ENCODE measurements at regions not wholly inside any gene's neighbourhood (a gene's known extent, or its start where the extent isn't known, plus 50 kb on each side); places are given as distances from the start of the nearest gene placed in this dataset.
A peak's percentile ranks its signal among the peaks of the same experiment; 100 is the strongest.

DNA sequence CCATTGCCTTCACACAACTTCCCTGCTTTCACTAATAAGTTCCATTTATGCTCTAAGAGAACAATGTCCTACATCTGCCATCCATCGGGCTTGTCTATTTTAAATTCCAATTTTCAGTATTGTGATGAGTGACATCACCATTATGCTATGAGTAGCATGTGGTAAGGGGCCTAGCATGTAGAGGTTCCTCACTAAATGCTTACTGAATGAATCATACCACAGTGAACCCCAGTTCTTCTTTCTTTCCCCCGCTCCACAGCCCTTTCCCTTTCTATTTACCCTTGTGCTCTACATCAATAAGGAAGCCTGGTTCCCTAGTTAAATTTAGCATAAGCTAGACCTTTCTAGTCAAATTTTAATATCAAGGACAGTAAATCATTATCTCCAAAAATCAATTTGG is 195.0 kb upstream of the RGS18 start:
- Histone ChIP-seq H3K9me3 (replicated peaks; ENCODE audit: low read length) (no peaks in the 10 kb centered on the region), H3K4me1 (ENCODE audit: control insufficient read depth, insufficient read depth, low read length) (peaks cover 16% of the 10 kb centered on the region), H3K4me2 (ENCODE audit: low read length) (peak overlapping the region; percentile 55), H3K36me3 (ENCODE audit: insufficient read depth, low read length) (no peaks in the 10 kb centered on the region), H3K9ac (ENCODE audit: low read depth, low read length) (no peak overlapping the region), H3K4me3 (ENCODE audit: low read length) (no peak overlapping the region), H3K27me3 (ENCODE audit: control insufficient read depth, insufficient read depth, low read length) (no peaks in the 10 kb centered on the region)

- Histone ChIP-seq H3K9ac (ENCODE audit: low read depth, low read length) (no peak overlapping the region), H3K9me3 (replicated peaks; ENCODE audit: low read length) (no peaks in the 10 kb centered on the region)
Observed at GRCh38 chr1:191963781-191964455, 194.3 kb upstream of the RGS18 start.

GRCh38 chr1:191969290-191969689 is 189.0 kb upstream of the RGS18 start:
- no peak overlapping the region for H3K9ac ChIP-seq (ENCODE audit: low read depth, low read length)

More at GRCh38 chr1:191963781-191964455, 194.3 kb upstream of the RGS18 start:
- H3K4me3 ChIP-seq (ENCODE audit: low read length): no peak overlapping the region
- H3K4me1 ChIP-seq (ENCODE audit: control insufficient read depth, insufficient read depth, low read length): peaks cover 16% of the 10 kb centered on the region
- no peaks in the 10 kb centered on the region for H3K27me3 ChIP-seq (ENCODE audit: control insufficient read depth, insufficient read depth, low read length)
- peak overlapping the region; percentile 55 for H3K4me2 ChIP-seq (ENCODE audit: low read length)
- H3K36me3 ChIP-seq (ENCODE audit: insufficient read depth, low read length): no peaks in the 10 kb centered on the region

DNA sequence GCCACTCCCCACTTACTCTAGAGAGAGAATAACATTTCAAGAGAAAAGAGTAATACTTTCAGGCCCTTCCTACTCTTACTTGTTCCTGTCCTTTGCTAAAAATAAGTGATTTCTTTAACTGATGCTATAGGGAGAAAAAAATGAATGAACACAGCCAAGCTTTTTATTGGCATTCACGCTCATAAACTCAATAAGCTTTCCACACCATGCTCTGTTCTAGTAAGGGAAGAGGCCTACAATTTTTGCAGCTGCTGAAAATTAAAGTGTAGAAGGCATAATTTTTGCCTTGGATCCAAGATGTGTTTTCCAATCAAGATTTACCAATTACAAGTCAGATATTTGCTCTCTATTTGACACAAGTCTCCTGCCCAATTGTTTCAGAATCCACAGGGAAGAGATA is 188.1 kb upstream of the RGS18 start:
- no peak overlapping the region for H3K9ac ChIP-seq (ENCODE audit: low read depth, low read length)
- H3K4me3 ChIP-seq (ENCODE audit: low read length): no peak overlapping the region
- no peaks in the 10 kb centered on the region for H3K9me3 ChIP-seq (replicated peaks; ENCODE audit: low read length)
- no peaks in the 10 kb centered on the region for H3K27me3 ChIP-seq (ENCODE audit: control insufficient read depth, insufficient read depth, low read length)
- H3K4me2 ChIP-seq (ENCODE audit: low read length): no peak overlapping the region
- H3K36me3 ChIP-seq (ENCODE audit: insufficient read depth, low read length): no peaks in the 10 kb centered on the region
- no peaks in the 10 kb centered on the region for H3K4me1 ChIP-seq (ENCODE audit: control insufficient read depth, insufficient read depth, low read length)

More at GRCh38 chr1:191969290-191969689, 189.0 kb upstream of the RGS18 start:
- Histone ChIP-seq H3K4me2 (ENCODE audit: low read length) (peak overlapping the region; percentile 38), H3K9me3 (replicated peaks; ENCODE audit: low read length) (no peaks in the 10 kb centered on the region), H3K27me3 (ENCODE audit: control insufficient read depth, insufficient read depth, low read length) (no peaks in the 10 kb centered on the region), H3K4me3 (ENCODE audit: low read length) (no peak overlapping the region), H3K36me3 (ENCODE audit: insufficient read depth, low read length) (no peaks in the 10 kb centered on the region), H3K4me1 (ENCODE audit: control insufficient read depth, insufficient read depth, low read length) (peaks cover 1% of the 10 kb centered on the region)

GRCh38 chr1:191971447-191971846 is 186.8 kb upstream of the RGS18 start:
- Histone ChIP-seq H3K9ac (ENCODE audit: low read depth, low read length) (no peak overlapping the region), H3K36me3 (ENCODE audit: insufficient read depth, low read length) (no peaks in the 10 kb centered on the region), H3K27me3 (ENCODE audit: control insufficient read depth, insufficient read depth, low read length) (no peaks in the 10 kb centered on the region), H3K4me1 (ENCODE audit: control insufficient read depth, insufficient read depth, low read length) (no peaks in the 10 kb centered on the region), H3K9me3 (replicated peaks; ENCODE audit: low read length) (no peaks in the 10 kb centered on the region), H3K4me2 (ENCODE audit: low read length) (no peak overlapping the region), H3K4me3 (ENCODE audit: low read length) (no peak overlapping the region)

DNA sequence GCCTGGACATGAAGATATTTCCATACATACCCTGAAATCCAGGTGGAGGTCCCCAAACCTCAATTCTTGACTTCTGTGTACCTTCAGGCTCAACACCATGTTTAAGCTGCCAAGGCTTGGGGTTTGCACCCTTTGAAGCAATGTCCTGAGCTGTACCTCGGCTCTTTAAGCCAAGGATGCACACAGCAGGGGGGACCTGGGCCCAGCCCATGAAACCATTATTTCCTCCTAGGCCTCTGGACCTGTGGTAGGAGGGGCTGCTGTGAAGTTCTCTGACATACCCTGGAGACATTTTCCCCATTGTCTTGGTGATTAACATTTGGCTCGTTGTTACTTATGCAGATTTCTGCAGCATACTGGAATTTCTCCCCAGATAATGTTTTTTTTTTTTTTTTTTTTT is 184.3 kb upstream of the RGS18 start:
- Histone ChIP-seq H3K4me3 (ENCODE audit: low read length) (no peak overlapping the region), H3K9me3 (replicated peaks; ENCODE audit: low read length) (no peaks in the 10 kb centered on the region), H3K9ac (ENCODE audit: low read depth, low read length) (no peak overlapping the region), H3K4me2 (ENCODE audit: low read length) (no peak overlapping the region), H3K27me3 (ENCODE audit: control insufficient read depth, insufficient read depth, low read length) (no peaks in the 10 kb centered on the region), H3K36me3 (ENCODE audit: insufficient read depth, low read length) (no peaks in the 10 kb centered on the region), H3K4me1 (ENCODE audit: control insufficient read depth, insufficient read depth, low read length) (no peaks in the 10 kb centered on the region)

- H3K9ac ChIP-seq (ENCODE audit: low read depth, low read length): no peak overlapping the region
- no peak overlapping the region for H3K4me2 ChIP-seq (ENCODE audit: low read length)
- H3K36me3 ChIP-seq (ENCODE audit: insufficient read depth, low read length): no peaks in the 10 kb centered on the region
- no peaks in the 10 kb centered on the region for H3K4me1 ChIP-seq (ENCODE audit: control insufficient read depth, insufficient read depth, low read length)
- H3K27me3 ChIP-seq (ENCODE audit: control insufficient read depth, insufficient read depth, low read length): no peaks in the 10 kb centered on the region
- no peaks in the 10 kb centered on the region for H3K9me3 ChIP-seq (replicated peaks; ENCODE audit: low read length)
- no peak overlapping the region for H3K4me3 ChIP-seq (ENCODE audit: low read length)
Observed at GRCh38 chr1:191977874-191978506, 180.3 kb upstream of the RGS18 start.

DNA sequence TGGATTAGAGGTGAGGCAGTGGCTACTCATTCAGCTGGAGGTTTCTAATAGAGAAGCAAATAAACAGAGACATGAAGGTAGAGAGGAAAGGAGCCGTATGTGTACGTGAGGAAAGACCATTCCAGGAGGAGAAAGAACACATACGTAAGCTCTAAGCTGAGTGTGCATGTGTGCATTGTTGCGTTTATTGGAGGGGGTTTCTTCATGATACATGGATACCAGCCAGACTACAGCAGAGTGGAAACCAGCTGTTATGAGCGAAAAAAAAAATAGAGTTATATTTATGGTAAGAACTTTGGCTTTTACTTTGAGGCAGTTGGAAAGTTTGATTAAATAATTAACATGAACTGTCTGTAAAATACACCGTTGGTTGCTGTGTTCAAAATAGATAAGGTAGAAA is 173.4 kb upstream of the RGS18 start:
- Histone ChIP-seq H3K27me3 (ENCODE audit: control insufficient read depth, insufficient read depth, low read length) (no peaks in the 10 kb centered on the region), H3K36me3 (ENCODE audit: insufficient read depth, low read length) (no peaks in the 10 kb centered on the region), H3K9ac (ENCODE audit: low read depth, low read length) (no peak overlapping the region), H3K4me3 (ENCODE audit: low read length) (no peak overlapping the region), H3K4me2 (ENCODE audit: low read length) (no peak overlapping the region), H3K9me3 (replicated peaks; ENCODE audit: low read length) (no peaks in the 10 kb centered on the region), H3K4me1 (ENCODE audit: control insufficient read depth, insufficient read depth, low read length) (no peaks in the 10 kb centered on the region)

- Histone ChIP-seq H3K4me1 (ENCODE audit: control insufficient read depth, insufficient read depth, low read length) (no peaks in the 10 kb centered on the region), H3K9ac (ENCODE audit: low read depth, low read length) (no peak overlapping the region), H3K4me2 (ENCODE audit: low read length) (no peak overlapping the region), H3K36me3 (ENCODE audit: insufficient read depth, low read length) (no peaks in the 10 kb centered on the region), H3K27me3 (ENCODE audit: control insufficient read depth, insufficient read depth, low read length) (no peaks in the 10 kb centered on the region), H3K9me3 (replicated peaks; ENCODE audit: low read length) (no peaks in the 10 kb centered on the region), H3K4me3 (ENCODE audit: low read length) (no peak overlapping the region)
Observed at GRCh38 chr1:191992118-191992517, 166.1 kb upstream of the RGS18 start.

DNA sequence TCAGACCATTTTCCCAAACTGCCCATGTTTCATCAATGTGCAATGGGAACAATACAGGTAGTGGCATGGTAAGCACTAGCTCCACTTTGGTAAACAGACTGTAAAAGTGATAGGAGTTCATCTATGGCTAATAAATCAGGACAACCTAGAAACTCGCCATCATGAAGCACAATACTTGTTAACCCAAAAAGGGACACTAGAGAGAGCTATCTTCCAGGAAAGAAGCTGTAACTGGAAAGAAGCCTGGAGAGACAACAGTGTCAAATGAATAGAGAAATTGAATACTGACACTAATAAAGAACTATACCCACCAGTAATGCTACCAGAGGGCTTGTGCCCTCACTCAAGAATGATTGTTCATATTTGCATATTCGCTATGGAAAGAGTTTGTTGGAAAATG is 164.7 kb upstream of the RGS18 start:
- Histone ChIP-seq H3K9me3 (replicated peaks; ENCODE audit: low read length) (no peaks in the 10 kb centered on the region), H3K9ac (ENCODE audit: low read depth, low read length) (no peak overlapping the region), H3K4me2 (ENCODE audit: low read length) (no peak overlapping the region), H3K4me1 (ENCODE audit: control insufficient read depth, insufficient read depth, low read length) (no peaks in the 10 kb centered on the region), H3K27me3 (ENCODE audit: control insufficient read depth, insufficient read depth, low read length) (no peaks in the 10 kb centered on the region), H3K4me3 (ENCODE audit: low read length) (no peak overlapping the region), H3K36me3 (ENCODE audit: insufficient read depth, low read length) (no peaks in the 10 kb centered on the region)

DNA sequence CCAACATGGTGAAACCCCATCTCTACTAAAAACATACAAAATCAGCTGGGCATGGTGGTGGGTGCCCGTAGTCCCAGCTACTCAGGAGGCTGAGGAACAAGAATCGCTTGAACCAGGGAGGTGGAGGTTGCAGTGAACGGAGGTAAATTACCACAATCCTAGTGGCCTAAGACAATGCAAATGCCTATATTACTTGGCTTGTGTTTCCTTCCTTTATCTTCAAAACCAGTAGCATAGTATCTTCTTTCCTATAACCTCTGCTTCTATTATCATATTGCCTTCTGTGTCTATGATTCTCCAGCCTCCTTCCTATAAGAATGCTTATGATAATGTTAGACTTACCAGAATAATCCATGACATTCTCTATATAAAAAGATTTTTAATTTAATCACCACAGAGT is 156.2 kb upstream of the RGS18 start:
- Histone ChIP-seq H3K4me2 (ENCODE audit: low read length) (no peak overlapping the region), H3K4me3 (ENCODE audit: low read length) (no peak overlapping the region), H3K9ac (ENCODE audit: low read depth, low read length) (no peak overlapping the region)

More for the DNA sequence above, 156.2 kb upstream of the RGS18 start:
- no peaks in the 10 kb centered on the region for H3K9me3 ChIP-seq (replicated peaks; ENCODE audit: low read length)
- no peaks in the 10 kb centered on the region for H3K27me3 ChIP-seq (ENCODE audit: control insufficient read depth, insufficient read depth, low read length)
- no peaks in the 10 kb centered on the region for H3K4me1 ChIP-seq (ENCODE audit: control insufficient read depth, insufficient read depth, low read length)
- H3K36me3 ChIP-seq (ENCODE audit: insufficient read depth, low read length): no peaks in the 10 kb centered on the region

Measured in skeletal muscle satellite cell (primary cell).